ENCODE measurements at regions not wholly inside any gene's neighbourhood (a gene's known extent, or its start where the extent isn't known, plus 50 kb on each side); places are given as distances from the start of the nearest gene placed in this dataset.
"Not testable (repeated sequence)": the region's sequence is repeated elsewhere in the genome, so short reads cannot be mapped to it uniquely, and the experiment has no call there.

DNA sequence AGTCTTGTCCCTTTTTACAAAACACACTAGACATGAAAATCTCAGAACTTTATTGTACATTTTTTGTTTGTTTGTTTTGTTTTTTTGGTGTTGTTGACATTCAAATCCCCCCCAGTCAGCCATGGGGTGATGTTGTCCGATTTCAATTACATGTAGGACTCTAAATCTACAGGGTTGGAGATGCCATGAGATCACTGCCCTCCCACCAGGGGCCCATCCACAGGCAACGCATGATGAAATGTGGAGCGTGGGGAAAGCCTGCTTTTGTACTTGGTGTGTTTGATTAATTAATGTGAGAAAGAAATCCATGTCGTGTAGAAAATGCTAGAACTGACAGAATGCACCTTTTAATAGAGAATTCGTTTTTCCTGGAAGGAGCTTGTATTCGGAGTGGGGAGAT is 93.2 kb downstream of the ZNF22 start:
- Histone ChIP-seq H3K4me3 (no peak overlapping the region), H3K36me3 (no peaks in the 10 kb centered on the region), H3K27me3 (replicated peaks; ENCODE audit: insufficient read depth) (no peaks in the 10 kb centered on the region), H3K4me1 (replicated peaks) (no peaks in the 10 kb centered on the region), H3K9me3 (no peaks in the 10 kb centered on the region), H3K27ac (no peak overlapping the region)
- no peak for DNase-seq (ENCODE audit: low spot score)
- 79% methylated on average over 6 of the region's 6 CpGs for WGBS
- intact Hi-C loops (cut with DNase I) = no loop called here
- TF ChIP-seq, protein P1, sequence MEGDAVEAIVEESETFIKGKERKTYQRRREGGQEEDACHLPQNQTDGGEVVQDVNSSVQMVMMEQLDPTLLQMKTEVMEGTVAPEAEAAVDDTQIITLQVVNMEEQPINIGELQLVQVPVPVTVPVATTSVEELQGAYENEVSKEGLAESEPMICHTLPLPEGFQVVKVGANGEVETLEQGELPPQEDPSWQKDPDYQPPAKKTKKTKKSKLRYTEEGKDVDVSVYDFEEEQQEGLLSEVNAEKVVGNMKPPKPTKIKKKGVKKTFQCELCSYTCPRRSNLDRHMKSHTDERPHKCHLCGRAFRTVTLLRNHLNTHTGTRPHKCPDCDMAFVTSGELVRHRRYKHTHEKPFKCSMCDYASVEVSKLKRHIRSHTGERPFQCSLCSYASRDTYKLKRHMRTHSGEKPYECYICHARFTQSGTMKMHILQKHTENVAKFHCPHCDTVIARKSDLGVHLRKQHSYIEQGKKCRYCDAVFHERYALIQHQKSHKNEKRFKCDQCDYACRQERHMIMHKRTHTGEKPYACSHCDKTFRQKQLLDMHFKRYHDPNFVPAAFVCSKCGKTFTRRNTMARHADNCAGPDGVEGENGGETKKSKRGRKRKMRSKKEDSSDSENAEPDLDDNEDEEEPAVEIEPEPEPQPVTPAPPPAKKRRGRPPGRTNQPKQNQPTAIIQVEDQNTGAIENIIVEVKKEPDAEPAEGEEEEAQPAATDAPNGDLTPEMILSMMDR (IDR thresholded peaks at IDR 0.05) = no peak
- TF ChIP-seq POLR2AphosphoS5 (IDR thresholded peaks at IDR 0.05) (no peak), POLR2A (IDR thresholded peaks at IDR 0.05) (no peak)

DNA sequence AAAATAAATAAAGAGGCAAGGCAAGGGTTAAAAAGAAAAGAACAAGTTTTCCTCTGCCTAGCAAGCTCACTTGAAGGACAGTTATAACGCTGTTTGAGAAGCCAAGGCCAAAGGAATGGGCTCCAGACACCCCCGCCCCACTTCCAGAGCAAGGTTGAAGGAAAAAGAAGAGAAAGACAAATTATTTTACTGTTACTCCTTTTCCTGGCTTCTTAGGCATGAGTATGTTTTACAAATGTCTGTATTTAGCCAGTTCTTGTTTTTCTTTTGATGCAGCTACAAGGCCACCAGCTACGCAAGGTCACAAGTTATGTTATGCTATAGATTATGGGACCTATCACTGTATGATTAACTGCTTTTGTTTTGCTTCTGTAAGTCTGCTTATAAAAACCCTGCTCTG is 94.6 kb downstream of the ZNF22 start:
- Histone ChIP-seq H3K9me3 (no peaks in the 10 kb centered on the region), H3K36me3 (no peaks in the 10 kb centered on the region), H3K27me3 (replicated peaks; ENCODE audit: insufficient read depth) (no peaks in the 10 kb centered on the region), H3K27ac (no peak overlapping the region), H3K4me1 (replicated peaks) (no peaks in the 10 kb centered on the region), H3K4me3 (no peak overlapping the region)
- WGBS = 40% methylated on average over 3 of the region's 3 CpGs
- TF ChIP-seq, protein P1 (IDR thresholded peaks at IDR 0.05) = no peak
- TF ChIP-seq POLR2A (IDR thresholded peaks at IDR 0.05) (no peak), POLR2AphosphoS5 (IDR thresholded peaks at IDR 0.05) (no peak)
- intact Hi-C loops (cut with DNase I) = no loop called here
- no peak for DNase-seq (ENCODE audit: low spot score)

DNA sequence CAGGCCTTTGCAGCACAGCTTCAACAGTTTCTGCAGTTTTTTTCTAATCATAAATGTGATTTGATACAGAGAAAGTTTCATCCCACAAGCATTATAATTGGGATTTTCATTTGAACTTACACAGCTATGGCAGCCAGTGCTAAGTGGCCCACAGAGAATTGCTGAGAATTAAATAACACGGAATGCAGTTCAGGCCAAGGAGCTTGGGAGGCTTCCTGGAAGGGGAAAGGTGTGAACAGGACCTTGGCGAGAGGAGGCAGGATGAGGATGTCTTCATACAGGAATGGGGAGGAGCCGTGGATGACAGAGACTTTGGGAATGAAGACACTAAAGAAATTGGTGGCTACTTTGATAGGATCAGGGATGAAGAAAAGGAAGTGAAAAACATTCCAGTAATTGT is 95.3 kb downstream of the ZNF22 start:
- no peaks in the 10 kb centered on the region for H3K4me1 ChIP-seq (replicated peaks)
- TF ChIP-seq, protein P1 (IDR thresholded peaks at IDR 0.05) = no peak
- TF ChIP-seq POLR2A (IDR thresholded peaks at IDR 0.05) = no peak
- no peak for TF ChIP-seq POLR2AphosphoS5 (IDR thresholded peaks at IDR 0.05)
- WGBS = 50% methylated on average over 3 of the region's 3 CpGs
- no peak overlapping the region for H3K27ac ChIP-seq
- H3K9me3 ChIP-seq = no peaks in the 10 kb centered on the region
- intact Hi-C loops (cut with DNase I) = no loop called here
- no peak overlapping the region for H3K4me3 ChIP-seq
- no peak for DNase-seq (ENCODE audit: low spot score)
- H3K27me3 ChIP-seq (replicated peaks; ENCODE audit: insufficient read depth) = no peaks in the 10 kb centered on the region
- no peaks in the 10 kb centered on the region for H3K36me3 ChIP-seq

DNA sequence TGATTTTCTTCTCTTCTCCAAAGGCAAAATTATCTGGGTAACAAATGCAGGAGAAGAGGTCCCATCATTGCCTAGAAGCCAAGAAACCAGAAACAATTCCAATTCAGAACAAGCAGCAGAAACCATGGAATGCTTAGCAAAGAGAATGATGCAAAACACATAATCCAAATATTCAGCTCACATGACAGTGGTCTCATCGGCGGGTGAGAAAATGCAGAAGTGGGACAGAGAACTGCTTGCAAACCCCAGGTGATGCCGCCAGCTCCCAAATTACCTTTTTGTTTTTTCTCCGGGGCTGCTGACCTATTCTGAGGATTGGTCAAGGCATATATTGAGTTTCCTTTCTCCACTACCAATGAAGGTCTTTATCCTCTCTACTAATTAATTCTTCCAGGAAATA is 99.7 kb downstream of the ZNF22 start:
- TF ChIP-seq POLR2AphosphoS5 (IDR thresholded peaks at IDR 0.05) = no peak
- TF ChIP-seq, protein P1 (IDR thresholded peaks at IDR 0.05) = no peak
- TF ChIP-seq POLR2A (IDR thresholded peaks at IDR 0.05) = no peak
- no peak overlapping the region for H3K4me3 ChIP-seq
- 78% methylated on average over 4 of the region's 4 CpGs for WGBS
- no peaks in the 10 kb centered on the region for H3K36me3 ChIP-seq
- no peak for DNase-seq (ENCODE audit: low spot score)
- no peaks in the 10 kb centered on the region for H3K27me3 ChIP-seq (replicated peaks; ENCODE audit: insufficient read depth)
- no peak overlapping the region for H3K27ac ChIP-seq
- intact Hi-C loops (cut with DNase I) = no loop called here
- no peaks in the 10 kb centered on the region for H3K4me1 ChIP-seq (replicated peaks)
- H3K9me3 ChIP-seq = no peaks in the 10 kb centered on the region

DNA sequence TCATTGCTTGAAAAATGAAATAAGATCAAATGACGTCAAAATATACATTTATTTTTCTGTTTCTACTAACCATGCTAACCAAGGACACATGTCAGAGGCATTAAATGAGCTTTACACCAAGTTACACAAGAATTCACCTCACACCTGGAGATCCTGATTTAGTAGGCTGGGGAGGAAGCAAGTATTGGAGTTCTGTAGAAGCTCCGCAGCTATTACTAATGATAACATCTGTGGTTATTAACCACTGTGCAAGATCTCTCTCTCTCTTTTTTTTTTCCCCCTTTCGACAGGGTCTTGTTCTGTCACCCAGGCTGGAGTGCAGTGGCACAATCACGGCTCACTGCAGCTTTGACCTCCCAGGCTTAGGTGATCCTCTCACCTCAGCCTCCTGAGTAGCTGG is 104.0 kb downstream of the ZNF22 start:
- WGBS = 29% methylated on average over 4 of the region's 4 CpGs
- intact Hi-C loops (cut with DNase I) = no loop called here

DNA sequence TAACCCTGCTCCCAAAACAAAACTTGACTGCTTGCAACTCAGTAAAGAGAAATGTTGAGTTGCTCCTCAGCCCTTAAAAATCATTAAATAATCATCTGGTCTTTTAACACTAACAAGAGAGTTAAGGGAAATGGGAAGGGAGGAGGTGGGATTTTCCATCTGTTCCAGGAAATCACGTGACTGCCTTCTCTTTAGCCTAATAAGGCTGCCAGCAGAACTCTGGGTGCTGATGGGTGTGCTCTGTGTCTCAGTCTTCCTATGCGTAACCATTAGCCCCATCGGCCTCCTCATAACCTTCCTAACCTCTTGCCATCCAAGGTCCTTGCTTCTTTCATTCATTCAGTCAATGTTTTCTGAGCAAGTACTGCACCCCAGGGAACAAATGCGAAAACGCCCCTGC is 104.6 kb downstream of the ZNF22 start:
- H3K4me1 ChIP-seq (replicated peaks); intact Hi-C loops (cut with DNase I); H3K9me3 ChIP-seq; DNase-seq (ENCODE audit: low spot score); H3K27me3 ChIP-seq (replicated peaks; ENCODE audit: insufficient read depth); H3K36me3 ChIP-seq; H3K4me3 ChIP-seq; H3K27ac ChIP-seq: not testable (repeated sequence)
- WGBS = 61% methylated on average over 5 of the region's 5 CpGs

More for the DNA sequence above, 104.0 kb downstream of the ZNF22 start:
- Histone ChIP-seq H3K9me3 (no peaks in the 10 kb centered on the region), H3K27me3 (replicated peaks; ENCODE audit: insufficient read depth) (no peaks in the 10 kb centered on the region), H3K4me3 (no peak overlapping the region), H3K36me3 (no peaks in the 10 kb centered on the region), H3K4me1 (replicated peaks) (no peaks in the 10 kb centered on the region), H3K27ac (no peak overlapping the region)
- TF ChIP-seq, protein P1 (IDR thresholded peaks at IDR 0.05) = no peak
- no peak for TF ChIP-seq POLR2AphosphoS5 (IDR thresholded peaks at IDR 0.05)
- no peak for TF ChIP-seq POLR2A (IDR thresholded peaks at IDR 0.05)
- DNase-seq (ENCODE audit: low spot score) = no peak
